ENCODE measurements at regions not wholly inside any gene's neighbourhood (a gene's known extent, or its start where the extent isn't known, plus 50 kb on each side); places are given as distances from the start of the nearest gene placed in this dataset.

GRCh38 chr10:2439000-2439399 lies 628.3 kb upstream of the PFKP start:
- no peak for FAIRE-seq
- DNase-seq (ENCODE audit: insufficient read length) = no peak
- no peak for TF ChIP-seq TAF1 (IDR thresholded peaks at IDR 0.05; ENCODE audit: borderline replicate concordance, low read depth, low read length)
- TF ChIP-seq POLR2AphosphoS5 (IDR thresholded peaks at IDR 0.05; ENCODE audit: low read depth, low read length) = no peak
- TF ChIP-seq POLR2A (IDR thresholded peaks at IDR 0.05; ENCODE audit: low read depth, low read length) = no peak

- no peak for DNase-seq (ENCODE audit: insufficient read length)
- no peak for FAIRE-seq
- TF ChIP-seq TAF1 (IDR thresholded peaks at IDR 0.05; ENCODE audit: borderline replicate concordance, low read depth, low read length) (no peak), POLR2AphosphoS5 (IDR thresholded peaks at IDR 0.05; ENCODE audit: low read depth, low read length) (no peak), POLR2A (IDR thresholded peaks at IDR 0.05; ENCODE audit: low read depth, low read length) (no peak)
Measured at GRCh38 chr10:2438248-2438939, 629.0 kb upstream of the PFKP start.

GRCh38 chr10:2436933-2437332 lies 630.4 kb upstream of the PFKP start:
- FAIRE-seq = no peak

GRCh38 chr10:2431961-2432360 lies 635.4 kb upstream of the PFKP start:
- TF ChIP-seq TAF1 (IDR thresholded peaks at IDR 0.05; ENCODE audit: borderline replicate concordance, low read depth, low read length) (no peak), POLR2A (IDR thresholded peaks at IDR 0.05; ENCODE audit: low read depth, low read length) (no peak)
- DNase-seq (ENCODE audit: insufficient read length) (no peak), FAIRE-seq (no peak)

More at GRCh38 chr10:2436933-2437332, 630.4 kb upstream of the PFKP start:
- no peak for TF ChIP-seq POLR2AphosphoS5 (IDR thresholded peaks at IDR 0.05; ENCODE audit: low read depth, low read length)
- TF ChIP-seq POLR2A (IDR thresholded peaks at IDR 0.05; ENCODE audit: low read depth, low read length) = no peak
- TF ChIP-seq TAF1 (IDR thresholded peaks at IDR 0.05; ENCODE audit: borderline replicate concordance, low read depth, low read length) = no peak
- no peak for DNase-seq (ENCODE audit: insufficient read length)

GRCh38 chr10:2427412-2427811 lies 639.9 kb upstream of the PFKP start:
- TF ChIP-seq POLR2AphosphoS5 (IDR thresholded peaks at IDR 0.05; ENCODE audit: low read depth, low read length) = no peak
- TF ChIP-seq POLR2A (IDR thresholded peaks at IDR 0.05; ENCODE audit: low read depth, low read length) = no peak
- TF ChIP-seq TAF1 (IDR thresholded peaks at IDR 0.05; ENCODE audit: borderline replicate concordance, low read depth, low read length) = no peak

GRCh38 chr10:2425320-2425719 lies 642.0 kb upstream of the PFKP start:
- no peak for DNase-seq (ENCODE audit: insufficient read length)
- no peak for FAIRE-seq
- no peak for TF ChIP-seq POLR2A (IDR thresholded peaks at IDR 0.05; ENCODE audit: low read depth, low read length)
- TF ChIP-seq TAF1 (IDR thresholded peaks at IDR 0.05; ENCODE audit: borderline replicate concordance, low read depth, low read length) = no peak
- no peak for TF ChIP-seq POLR2AphosphoS5 (IDR thresholded peaks at IDR 0.05; ENCODE audit: low read depth, low read length)

More at GRCh38 chr10:2427412-2427811, 639.9 kb upstream of the PFKP start:
- no peak for FAIRE-seq
- DNase-seq (ENCODE audit: insufficient read length) = no peak

GRCh38 chr10:2414562-2414961 lies 652.8 kb upstream of the PFKP start:
- no peak for TF ChIP-seq TAF1 (IDR thresholded peaks at IDR 0.05; ENCODE audit: borderline replicate concordance, low read depth, low read length)
- TF ChIP-seq POLR2A (IDR thresholded peaks at IDR 0.05; ENCODE audit: low read depth, low read length) = no peak
- no peak for TF ChIP-seq POLR2AphosphoS5 (IDR thresholded peaks at IDR 0.05; ENCODE audit: low read depth, low read length)
- no peak for FAIRE-seq

GRCh38 chr10:2414039-2414438 lies 653.3 kb upstream of the PFKP start:
- DNase-seq (ENCODE audit: insufficient read length) (no peak), FAIRE-seq (no peak)
- TF ChIP-seq POLR2AphosphoS5 (IDR thresholded peaks at IDR 0.05; ENCODE audit: low read depth, low read length) (no peak), TAF1 (IDR thresholded peaks at IDR 0.05; ENCODE audit: borderline replicate concordance, low read depth, low read length) (no peak), POLR2A (IDR thresholded peaks at IDR 0.05; ENCODE audit: low read depth, low read length) (no peak)

More at GRCh38 chr10:2414562-2414961, 652.8 kb upstream of the PFKP start:
- DNase-seq (ENCODE audit: insufficient read length) = no peak

GRCh38 chr10:2410049-2410448 lies 657.3 kb upstream of the PFKP start:
- DNase-seq (ENCODE audit: insufficient read length) = no peak
- no peak for TF ChIP-seq POLR2A (IDR thresholded peaks at IDR 0.05; ENCODE audit: low read depth, low read length)
- TF ChIP-seq POLR2AphosphoS5 (IDR thresholded peaks at IDR 0.05; ENCODE audit: low read depth, low read length) = no peak
- no peak for TF ChIP-seq TAF1 (IDR thresholded peaks at IDR 0.05; ENCODE audit: borderline replicate concordance, low read depth, low read length)
- FAIRE-seq = no peak

GRCh38 chr10:2401459-2401858 lies 664.1 kb upstream of the ADARB2 start:
- FAIRE-seq (no peak), DNase-seq (ENCODE audit: insufficient read length) (no peak)
- TF ChIP-seq POLR2A (IDR thresholded peaks at IDR 0.05; ENCODE audit: low read depth, low read length) (no peak), TAF1 (IDR thresholded peaks at IDR 0.05; ENCODE audit: borderline replicate concordance, low read depth, low read length) (no peak), POLR2AphosphoS5 (IDR thresholded peaks at IDR 0.05; ENCODE audit: low read depth, low read length) (no peak)

GRCh38 chr10:2399482-2399881 lies 662.2 kb upstream of the ADARB2 start:
- no peak for DNase-seq (ENCODE audit: insufficient read length)
- FAIRE-seq = no peak
- TF ChIP-seq POLR2AphosphoS5 (IDR thresholded peaks at IDR 0.05; ENCODE audit: low read depth, low read length) = no peak
- TF ChIP-seq POLR2A (IDR thresholded peaks at IDR 0.05; ENCODE audit: low read depth, low read length) = no peak
- no peak for TF ChIP-seq TAF1 (IDR thresholded peaks at IDR 0.05; ENCODE audit: borderline replicate concordance, low read depth, low read length)

GRCh38 chr10:2392145-2392812 lies 655.0 kb upstream of the ADARB2 start:
- DNase-seq (ENCODE audit: insufficient read length) (no peak), FAIRE-seq (peak; percentile 86)
- no peak for TF ChIP-seq POLR2A (IDR thresholded peaks at IDR 0.05; ENCODE audit: low read depth, low read length)
- TF ChIP-seq POLR2AphosphoS5 (IDR thresholded peaks at IDR 0.05; ENCODE audit: low read depth, low read length) = no peak

All from GM12892 (cell line).